ENCODE measurements at regions not wholly inside any gene's neighbourhood (a gene's known extent, or its start where the extent isn't known, plus 50 kb on each side); places are given as distances from the start of the nearest gene placed in this dataset.

GRCh38 chr9:106062250-106062649 lies 367.9 kb downstream of the TMEM38B start:
- TF ChIP-seq OSR1 (CRISPR knock-in tag; IDR thresholded peaks at IDR 0.05) (no peak), ZNF565 (CRISPR knock-in tag; conservative IDR thresholded peaks at IDR 0.05; ENCODE audit: low read depth) (no peak), PATZ1 (CRISPR knock-in tag; IDR thresholded peaks at IDR 0.05; ENCODE audit: borderline replicate concordance) (no peak), ZNF8 (CRISPR knock-in tag; IDR thresholded peaks at IDR 0.05) (no peak), ZFP30 (CRISPR knock-in tag; IDR thresholded peaks at IDR 0.05) (no peak), POU6F1 (CRISPR knock-in tag; IDR thresholded peaks at IDR 0.05; ENCODE audit: borderline replicate concordance, low read depth) (no peak), PPARA (CRISPR knock-in tag; IDR thresholded peaks at IDR 0.05; ENCODE audit: borderline replicate concordance) (no peak), RARB (CRISPR knock-in tag; IDR thresholded peaks at IDR 0.05) (no peak), ZNF70 (CRISPR knock-in tag; IDR thresholded peaks at IDR 0.05) (no peak), ISL1 (CRISPR knock-in tag; IDR thresholded peaks at IDR 0.05) (no peak), CREB5 (CRISPR knock-in tag; IDR thresholded peaks at IDR 0.05; ENCODE audit: low read depth) (no peak), TOX (CRISPR knock-in tag; IDR thresholded peaks at IDR 0.05; ENCODE audit: borderline replicate concordance) (no peak), ZC3H10 (CRISPR knock-in tag; IDR thresholded peaks at IDR 0.05) (no peak), GLIS3 (CRISPR knock-in tag; IDR thresholded peaks at IDR 0.05) (no peak), SNAI2 (CRISPR knock-in tag; IDR thresholded peaks at IDR 0.05) (no peak), CSRNP3 (CRISPR knock-in tag; IDR thresholded peaks at IDR 0.05) (no peak), TSHZ2 (CRISPR knock-in tag; IDR thresholded peaks at IDR 0.05) (no peak)
- ATAC-seq = no peak

DNA sequence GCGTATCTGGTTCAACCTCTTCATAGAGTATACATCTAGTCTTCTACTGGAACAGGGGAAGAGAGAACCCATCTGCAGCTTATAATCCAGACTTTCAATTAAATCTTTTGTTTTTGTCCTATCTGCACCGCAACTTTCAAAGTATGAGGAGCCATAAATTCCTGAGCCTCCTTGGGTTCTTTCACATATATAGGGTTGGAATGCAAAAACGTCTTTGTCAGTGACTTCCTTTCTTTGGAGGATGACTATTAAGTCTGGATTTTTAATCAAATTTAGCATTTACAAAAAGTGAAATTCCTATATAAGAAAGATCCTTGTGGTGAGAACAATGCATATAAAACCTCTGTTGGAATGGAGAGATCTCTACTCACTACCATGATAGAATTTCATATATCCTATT lies 370.8 kb downstream of the TMEM38B start:
- TF ChIP-seq CSDC2 (CRISPR knock-in tag; IDR thresholded peaks at IDR 0.05) (no peak), TSHZ2 (CRISPR knock-in tag; IDR thresholded peaks at IDR 0.05) (no peak), ZNF565 (CRISPR knock-in tag; conservative IDR thresholded peaks at IDR 0.05; ENCODE audit: low read depth) (no peak), ESRRG (CRISPR knock-in tag; IDR thresholded peaks at IDR 0.05) (no peak), POU6F1 (CRISPR knock-in tag; IDR thresholded peaks at IDR 0.05; ENCODE audit: borderline replicate concordance, low read depth) (no peak), ARNTL (CRISPR knock-in tag; IDR thresholded peaks at IDR 0.05; ENCODE audit: borderline replicate concordance, low read depth) (no peak), ZFP30 (CRISPR knock-in tag; IDR thresholded peaks at IDR 0.05) (no peak), ZNF8 (CRISPR knock-in tag; IDR thresholded peaks at IDR 0.05) (no peak), PPARA (CRISPR knock-in tag; IDR thresholded peaks at IDR 0.05; ENCODE audit: borderline replicate concordance) (no peak), ZC3H10 (CRISPR knock-in tag; IDR thresholded peaks at IDR 0.05) (no peak), CSRNP3 (CRISPR knock-in tag; IDR thresholded peaks at IDR 0.05) (no peak), GLIS3 (CRISPR knock-in tag; IDR thresholded peaks at IDR 0.05) (no peak), ISL1 (CRISPR knock-in tag; IDR thresholded peaks at IDR 0.05) (no peak), OSR1 (CRISPR knock-in tag; IDR thresholded peaks at IDR 0.05) (no peak)
- ATAC-seq = no peak
